ENCODE measurements at regions not wholly inside any gene's neighbourhood (a gene's known extent, or its start where the extent isn't known, plus 50 kb on each side); places are given as distances from the start of the nearest gene placed in this dataset.

DNA sequence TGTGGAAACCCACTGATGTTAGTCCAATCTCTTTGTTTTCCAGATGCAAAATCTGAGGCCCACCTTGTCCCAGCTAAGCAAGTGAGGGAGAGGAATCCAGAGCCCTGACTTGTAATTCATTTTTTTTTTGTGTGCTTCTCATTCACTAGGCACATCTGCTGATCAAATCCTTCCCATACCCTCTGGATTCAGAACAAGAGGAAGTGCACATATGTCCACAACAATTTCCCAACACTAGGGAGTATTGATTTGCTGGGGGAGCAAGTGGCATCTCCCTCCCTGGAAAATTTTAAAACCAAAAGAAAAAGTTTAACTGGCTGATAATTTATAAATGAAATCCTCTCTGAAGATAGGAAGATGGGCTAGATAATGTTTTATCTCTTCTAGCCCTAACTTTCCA is 94.6 kb upstream of the RFC3 start:
- DNase-seq (no peak), ATAC-seq (no peak)
- H3K27ac ChIP-seq: peak overlapping the region; percentile 58
- peaks cover 53% of the 10 kb centered on the region for H3K4me1 ChIP-seq
- no peaks in the 10 kb centered on the region for H3K27me3 ChIP-seq (ENCODE audit: low read depth)
- intact Hi-C loops (cut with DNase I): no loop called here
- H3K4me3 ChIP-seq: no peak overlapping the region
- no peaks in the 10 kb centered on the region for H3K36me3 ChIP-seq
- TF ChIP-seq, protein P1, sequence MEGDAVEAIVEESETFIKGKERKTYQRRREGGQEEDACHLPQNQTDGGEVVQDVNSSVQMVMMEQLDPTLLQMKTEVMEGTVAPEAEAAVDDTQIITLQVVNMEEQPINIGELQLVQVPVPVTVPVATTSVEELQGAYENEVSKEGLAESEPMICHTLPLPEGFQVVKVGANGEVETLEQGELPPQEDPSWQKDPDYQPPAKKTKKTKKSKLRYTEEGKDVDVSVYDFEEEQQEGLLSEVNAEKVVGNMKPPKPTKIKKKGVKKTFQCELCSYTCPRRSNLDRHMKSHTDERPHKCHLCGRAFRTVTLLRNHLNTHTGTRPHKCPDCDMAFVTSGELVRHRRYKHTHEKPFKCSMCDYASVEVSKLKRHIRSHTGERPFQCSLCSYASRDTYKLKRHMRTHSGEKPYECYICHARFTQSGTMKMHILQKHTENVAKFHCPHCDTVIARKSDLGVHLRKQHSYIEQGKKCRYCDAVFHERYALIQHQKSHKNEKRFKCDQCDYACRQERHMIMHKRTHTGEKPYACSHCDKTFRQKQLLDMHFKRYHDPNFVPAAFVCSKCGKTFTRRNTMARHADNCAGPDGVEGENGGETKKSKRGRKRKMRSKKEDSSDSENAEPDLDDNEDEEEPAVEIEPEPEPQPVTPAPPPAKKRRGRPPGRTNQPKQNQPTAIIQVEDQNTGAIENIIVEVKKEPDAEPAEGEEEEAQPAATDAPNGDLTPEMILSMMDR (IDR thresholded peaks at IDR 0.05): no peak
- no peaks in the 10 kb centered on the region for H3K9me3 ChIP-seq

DNA sequence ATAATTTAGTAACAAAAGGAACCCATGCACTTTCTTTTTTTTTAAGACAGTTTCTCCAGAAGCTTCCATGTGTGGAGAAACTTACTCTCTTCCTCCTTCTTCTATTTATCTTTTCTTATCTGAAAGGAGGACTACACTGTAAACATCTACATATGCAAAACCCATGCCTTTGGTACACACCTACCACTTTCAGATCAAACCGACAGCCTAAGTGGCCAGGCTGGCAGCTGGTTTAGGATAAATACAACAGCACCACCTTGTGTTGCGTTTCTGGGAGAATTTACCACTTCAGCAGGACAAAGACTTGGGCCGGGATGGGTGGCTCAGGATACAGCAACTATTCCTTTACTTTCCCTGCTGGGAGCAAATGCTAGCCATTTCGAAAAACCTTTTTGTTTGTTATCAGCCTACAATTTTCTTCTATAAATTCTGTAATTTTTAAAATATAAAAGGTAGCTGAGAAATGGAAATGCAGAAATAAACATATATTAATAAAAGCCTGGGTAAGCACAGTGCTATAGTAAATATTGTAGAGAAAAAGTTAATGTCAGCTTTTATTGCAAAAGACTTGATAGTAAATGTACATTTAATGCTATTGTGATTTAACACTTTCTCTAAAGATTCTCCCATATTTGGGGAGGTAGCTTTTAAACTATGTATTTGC is 94.0 kb upstream of the RFC3 start:
- TF ChIP-seq, protein P1 (IDR thresholded peaks at IDR 0.05): peak; percentile 76
- peak overlapping the region; percentile 58 for H3K27ac ChIP-seq
- no peaks in the 10 kb centered on the region for H3K27me3 ChIP-seq (ENCODE audit: low read depth)
- H3K36me3 ChIP-seq: no peaks in the 10 kb centered on the region
- DNase-seq: peak; percentile 73
- peaks cover 59% of the 10 kb centered on the region for H3K4me1 ChIP-seq
- intact Hi-C loops (cut with DNase I): no loop called here
- no peak overlapping the region for H3K4me3 ChIP-seq
- H3K9me3 ChIP-seq: no peaks in the 10 kb centered on the region
- ATAC-seq: peak; percentile 85 to 92

DNA sequence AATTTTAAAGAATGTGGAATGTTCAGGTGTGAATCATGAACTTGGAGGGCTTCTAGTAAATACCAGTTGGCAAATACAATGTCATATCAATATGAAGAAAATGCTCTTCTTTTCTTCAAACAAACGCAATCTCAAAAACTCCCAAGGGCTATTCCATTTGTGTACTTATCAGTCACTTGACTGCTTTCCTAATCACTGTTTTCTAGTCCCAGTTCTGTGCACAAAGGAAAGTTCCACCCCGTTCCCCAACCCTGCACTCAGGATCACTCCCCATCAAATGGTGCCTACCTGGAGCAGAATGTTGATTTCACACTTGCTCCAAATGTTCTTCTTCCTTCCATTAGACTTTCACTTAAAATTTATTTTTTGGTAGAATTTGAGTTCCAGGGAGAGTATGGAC is 92.6 kb upstream of the RFC3 start:
- no peak overlapping the region for H3K4me3 ChIP-seq
- peak; percentile 50 to 85 for ATAC-seq
- intact Hi-C loops (cut with DNase I): no loop called here
- H3K27me3 ChIP-seq (ENCODE audit: low read depth): no peaks in the 10 kb centered on the region
- no peak for DNase-seq
- H3K36me3 ChIP-seq: no peaks in the 10 kb centered on the region
- H3K9me3 ChIP-seq: no peaks in the 10 kb centered on the region
- H3K27ac ChIP-seq: no peak overlapping the region
- TF ChIP-seq, protein P1 (IDR thresholded peaks at IDR 0.05): no peak
- peaks cover 71% of the 10 kb centered on the region for H3K4me1 ChIP-seq

DNA sequence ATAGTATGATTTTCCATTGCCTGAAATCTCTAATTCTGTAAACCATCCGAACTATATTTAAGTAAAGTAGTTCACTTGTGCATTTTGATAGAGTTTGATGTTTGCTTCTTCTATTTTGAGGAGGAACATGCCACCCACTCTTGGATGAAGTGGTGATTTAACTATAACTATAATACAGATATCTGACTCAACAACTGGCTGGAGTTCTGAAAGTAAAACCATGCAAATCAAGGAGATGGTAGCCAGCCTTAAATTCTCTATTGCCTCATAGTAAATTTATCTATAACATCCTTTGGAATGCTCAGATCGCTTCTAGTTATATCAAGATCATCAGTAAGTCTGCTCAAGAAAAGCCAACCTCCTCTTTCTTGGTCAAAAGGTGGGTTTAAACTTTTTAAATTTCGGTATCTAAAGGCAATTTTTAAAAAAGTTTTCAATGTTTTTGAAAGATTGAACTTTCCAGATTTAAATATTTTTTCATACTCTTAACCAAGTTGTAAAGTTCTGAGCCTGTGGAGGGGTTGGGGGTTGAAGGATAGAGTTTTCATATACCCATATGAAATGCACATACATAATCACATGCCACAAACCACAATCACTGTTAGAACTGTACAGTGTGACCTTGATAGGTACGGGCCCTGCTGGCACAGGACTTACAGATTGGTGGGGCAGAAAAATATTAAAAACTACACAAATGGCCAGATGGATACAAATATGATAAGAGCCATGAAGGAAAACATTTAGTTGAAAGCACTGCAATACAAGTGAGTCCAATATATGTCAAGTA is 90.5 kb upstream of the RFC3 start:
- no peak overlapping the region for H3K4me3 ChIP-seq
- TF ChIP-seq, protein P1 (IDR thresholded peaks at IDR 0.05): no peak

DNA sequence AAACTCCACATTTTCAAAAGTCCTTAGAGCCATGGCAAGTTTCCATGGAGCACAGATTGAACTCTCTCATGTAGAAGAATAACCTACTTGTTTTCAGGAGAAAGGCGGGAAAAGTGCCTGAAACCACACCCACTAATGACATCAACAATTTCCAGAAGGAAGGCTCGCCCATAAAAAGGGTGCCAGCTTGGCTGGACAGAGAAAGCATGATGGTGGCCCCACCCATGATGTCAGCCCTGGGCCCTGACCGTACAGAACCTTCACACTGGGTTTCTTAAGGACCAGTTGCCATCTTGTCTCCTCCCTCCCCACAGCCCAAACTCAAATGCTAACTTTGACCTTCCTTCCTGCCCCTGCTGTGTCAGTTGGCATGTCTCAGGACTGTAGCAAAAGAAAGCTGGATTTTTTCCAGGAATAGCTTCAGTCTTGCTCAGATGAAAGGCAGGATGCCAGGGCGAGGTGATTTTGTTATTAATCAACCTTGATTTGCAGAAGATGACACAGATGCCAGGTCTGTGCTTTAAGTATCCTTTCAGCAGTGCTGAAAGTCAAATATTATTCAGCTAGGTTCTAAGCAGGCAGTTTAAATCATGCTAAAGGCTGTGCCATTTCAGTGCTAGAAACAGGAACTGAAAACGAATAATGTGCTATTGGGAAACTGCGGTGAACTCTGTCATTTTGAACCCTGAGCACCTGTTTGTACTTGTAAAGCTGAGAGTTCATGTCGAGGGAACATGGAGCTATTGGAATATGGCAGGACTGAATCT is 89.5 kb upstream of the RFC3 start:
- intact Hi-C loops (cut with DNase I): no loop called here
- H3K27ac ChIP-seq: peak overlapping the region; percentile 38
- peaks cover 54% of the 10 kb centered on the region for H3K4me1 ChIP-seq
- H3K36me3 ChIP-seq: no peaks in the 10 kb centered on the region
- H3K27me3 ChIP-seq (ENCODE audit: low read depth): no peaks in the 10 kb centered on the region
- H3K9me3 ChIP-seq: no peaks in the 10 kb centered on the region
- ATAC-seq (peak in 1 of 2 donors; percentile 31), DNase-seq (no peak)
- TF ChIP-seq, protein P1 (IDR thresholded peaks at IDR 0.05): no peak
- H3K4me3 ChIP-seq: no peak overlapping the region

More for the DNA sequence above, 90.5 kb upstream of the RFC3 start:
- no peak for DNase-seq
- H3K27me3 ChIP-seq (ENCODE audit: low read depth): no peaks in the 10 kb centered on the region
- peak overlapping the region; percentile 38 for H3K27ac ChIP-seq
- no peaks in the 10 kb centered on the region for H3K36me3 ChIP-seq
- ATAC-seq: no peak
- intact Hi-C loops (cut with DNase I): no loop called here
- H3K4me1 ChIP-seq: peaks cover 63% of the 10 kb centered on the region
- no peaks in the 10 kb centered on the region for H3K9me3 ChIP-seq

Data from lower lobe of right lung (tissue), 2 donors.